Activated CD8-positive, alpha-beta memory T cell treated with anti-CD3 and anti-CD28 coated beads for 36 hours (primary cell): ENCODE measurements at regions not wholly inside any gene's neighbourhood (a gene's known extent, or its start where the extent isn't known, plus 50 kb on each side); places are given as distances from the start of the nearest gene placed in this dataset.

Source experiments
- CTCF ChIA-PET: fragments of 350-600 bp; sonication (Branson Sonifier 250); formaldehyde crosslinking; loops from one replicate; lab custom pipeline; 2021; ENCODE audit warnings: antibody characterized with exemption; lab: Charles Lee
- POLR2A ChIA-PET: fragments of 350-600 bp; sonication (Branson Sonifier 250); formaldehyde crosslinking; loops from one replicate; lab custom pipeline; 2021; ENCODE audit warnings: antibody characterized with exemption; lab: Charles Lee

DNA sequence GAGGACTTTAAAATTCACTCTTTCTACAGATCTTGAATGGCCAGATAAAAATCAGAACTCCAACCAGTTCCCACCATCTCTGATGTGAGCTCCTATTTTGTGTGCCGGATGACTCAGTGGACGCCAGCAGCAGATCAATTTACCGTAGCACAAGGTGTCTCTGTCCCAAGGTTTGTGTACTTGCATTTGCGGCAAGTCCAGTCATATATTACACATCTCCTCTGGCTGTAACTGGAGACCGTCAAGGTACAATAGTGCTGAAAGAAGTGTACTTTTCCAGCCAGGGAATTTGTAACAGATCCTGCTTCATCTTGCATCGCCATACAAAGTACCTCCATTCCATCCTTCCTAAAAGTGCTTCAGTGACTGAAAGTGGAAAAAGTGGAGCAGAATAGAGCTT is 108.2 kb upstream of the SORBS2 start:
- POLR2A ChIA-PET, result no interaction called here
- CTCF ChIA-PET, result no interaction called here

DNA sequence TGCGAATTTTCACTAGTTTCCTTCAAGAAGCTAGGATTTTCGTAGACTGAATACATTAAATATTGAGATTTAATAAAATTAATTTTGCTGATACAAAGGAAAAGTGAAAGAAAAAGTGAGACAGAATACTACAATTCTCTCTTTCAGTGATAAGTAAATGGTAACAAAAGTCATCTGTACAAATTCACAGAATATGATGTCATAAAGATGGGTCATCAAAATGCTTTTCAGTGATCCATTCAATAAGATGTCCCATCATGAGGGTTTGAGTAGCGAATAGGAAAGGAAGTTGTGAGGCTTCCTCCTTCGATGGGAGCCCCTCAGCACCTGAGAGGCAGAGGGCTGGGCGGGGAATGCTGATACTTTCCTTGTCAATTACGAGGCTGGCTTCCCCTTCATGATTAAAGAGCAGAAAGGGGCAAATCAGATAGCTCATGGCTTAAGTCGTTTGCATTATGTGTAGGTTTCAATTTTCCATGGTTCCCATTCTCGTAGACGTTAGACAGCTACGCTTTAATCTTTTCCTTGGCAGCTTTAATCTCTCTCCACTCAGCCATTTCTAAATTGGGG is 108.8 kb upstream of the SORBS2 start:
- CTCF ChIA-PET, result no interaction called here
- POLR2A ChIA-PET, result no interaction called here

DNA sequence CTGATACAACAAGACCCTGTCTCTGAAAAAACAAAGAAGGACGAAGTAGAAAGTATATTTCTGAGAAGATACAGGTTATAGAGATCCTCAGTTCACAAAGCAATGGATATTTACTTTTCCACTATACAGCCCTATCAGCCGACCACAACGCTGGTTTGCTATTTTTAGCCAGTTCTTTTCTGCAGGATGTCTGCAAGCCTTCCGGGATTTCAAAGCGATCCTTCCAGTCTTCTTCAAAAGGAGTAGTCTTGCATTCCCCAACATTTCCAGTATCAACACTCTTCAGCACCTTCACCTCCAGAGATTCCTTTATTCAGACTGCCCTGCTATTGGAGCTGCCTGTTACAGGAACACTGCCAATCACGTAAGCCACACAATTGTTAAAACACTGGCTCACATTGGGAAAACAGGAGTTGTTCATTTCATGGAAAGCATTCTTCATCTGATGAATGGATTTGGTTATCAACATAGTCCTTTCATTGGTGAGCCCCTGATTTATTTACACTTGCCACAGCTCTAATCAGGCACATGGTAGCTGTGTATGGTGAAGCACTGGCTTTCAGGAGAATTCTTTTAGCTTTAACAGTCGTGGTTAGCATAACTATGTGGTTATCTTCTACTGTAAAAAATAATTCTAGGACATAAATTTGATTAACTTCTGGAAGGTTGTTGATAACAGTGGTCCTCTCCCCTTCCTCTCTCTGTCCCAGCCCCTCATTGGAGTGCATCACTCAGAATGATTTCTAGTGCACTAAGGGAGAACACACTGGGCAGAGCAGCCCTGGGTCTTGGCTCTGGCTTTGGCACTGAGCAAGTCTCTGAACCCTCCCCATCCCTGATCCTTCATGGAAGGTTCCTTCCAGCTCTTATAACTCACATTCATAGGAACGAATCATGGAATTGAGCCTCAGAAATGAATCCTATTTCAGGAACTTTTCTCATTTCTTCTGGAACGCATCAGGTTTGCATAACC is 109.9 kb upstream of the SORBS2 start:
- POLR2A ChIA-PET, result no interaction called here
- CTCF ChIA-PET, result no interaction called here

DNA sequence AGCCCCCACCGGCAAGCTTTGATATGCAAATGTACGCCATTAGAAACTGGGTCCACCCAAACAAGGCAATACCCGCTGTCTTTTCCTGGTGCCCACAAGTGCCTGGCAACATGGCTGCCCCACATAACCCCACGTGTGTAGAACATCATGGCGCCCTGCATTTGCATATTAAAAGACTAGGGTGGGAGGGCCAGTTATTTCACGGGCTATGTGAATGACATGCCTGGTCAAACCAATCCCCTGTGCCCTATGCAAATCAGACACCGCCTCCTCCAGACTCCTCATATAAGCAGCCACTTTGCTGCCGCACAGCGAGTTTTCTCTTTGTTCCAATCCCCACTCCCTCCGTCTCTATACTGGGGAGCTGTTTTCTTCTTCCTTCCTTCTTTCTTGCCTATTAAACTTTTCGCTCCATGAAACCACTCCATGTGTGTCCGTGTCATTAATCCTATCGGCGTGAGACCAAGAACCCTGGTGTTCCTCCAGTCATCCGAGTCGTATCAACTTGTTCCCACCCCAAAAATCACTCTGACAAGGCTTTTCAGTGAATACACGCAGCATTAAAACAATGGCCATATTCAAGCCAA is 112.6 kb upstream of the SORBS2 start:
- ChIA-PET CTCF (no interaction called here), POLR2A (no interaction called here)

DNA sequence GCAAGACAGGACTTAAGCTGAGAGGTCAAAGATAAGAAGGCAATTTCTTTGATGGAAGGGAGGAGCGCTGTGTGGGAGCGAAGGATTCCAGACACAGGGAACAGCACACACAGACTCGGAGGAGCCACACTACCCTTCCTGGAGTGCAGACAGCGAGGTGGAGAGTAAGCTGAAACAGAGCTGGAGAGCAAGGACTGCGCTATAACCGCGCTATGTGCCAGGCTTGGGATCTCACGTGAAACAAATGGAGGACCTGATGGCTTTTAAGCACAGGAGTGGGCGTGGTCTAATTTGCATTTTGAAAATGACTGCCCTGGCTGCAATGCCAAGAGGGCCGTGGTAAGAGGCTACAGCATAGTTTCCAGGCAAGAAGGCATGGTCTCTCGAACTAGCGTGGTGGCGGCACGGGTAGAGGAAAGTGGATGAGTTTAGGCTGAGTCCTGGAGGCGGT is 113.9 kb upstream of the SORBS2 start:
- POLR2A ChIA-PET, result no interaction called here
- CTCF ChIA-PET, result no interaction called here

DNA sequence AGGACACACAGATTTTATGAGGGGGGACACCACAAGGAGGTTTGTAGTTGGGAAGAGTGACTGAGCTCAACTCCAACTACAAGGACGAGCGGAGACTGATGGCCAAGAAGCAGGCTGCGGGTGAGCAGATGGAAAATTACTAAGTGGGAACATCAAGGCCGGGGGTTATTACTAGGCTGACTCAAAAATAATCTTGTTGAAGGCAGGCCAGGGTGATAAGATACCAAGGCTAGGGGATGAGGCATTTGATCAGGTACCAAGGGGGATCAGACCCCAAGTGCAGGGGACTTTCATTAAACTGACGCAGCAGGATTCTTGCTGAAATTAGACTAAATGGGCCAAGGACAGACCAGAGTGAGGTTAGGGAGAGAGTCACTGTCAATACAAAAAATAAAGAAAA is 119.4 kb upstream of the SORBS2 start:
- ChIA-PET CTCF (no interaction called here), POLR2A (no interaction called here)

DNA sequence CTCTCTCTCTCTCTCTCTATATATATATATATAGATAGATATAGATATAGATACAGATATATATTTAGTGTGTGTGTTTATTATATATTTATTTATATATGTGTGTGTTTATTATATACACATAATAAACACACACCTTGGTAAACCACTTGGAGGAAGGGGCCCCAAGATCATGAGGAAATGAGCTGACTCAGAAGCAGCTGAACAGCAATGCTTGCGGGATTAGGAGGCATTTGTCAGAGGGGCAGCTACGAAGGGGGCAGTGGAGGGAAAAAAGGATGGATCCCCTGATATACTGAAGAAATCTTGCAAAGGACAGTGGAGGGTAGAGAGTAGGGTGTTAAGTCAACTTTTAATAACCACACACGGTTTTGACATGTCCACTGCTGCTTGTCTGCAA is 120.0 kb upstream of the SORBS2 start:
- POLR2A ChIA-PET, result no interaction called here

DNA sequence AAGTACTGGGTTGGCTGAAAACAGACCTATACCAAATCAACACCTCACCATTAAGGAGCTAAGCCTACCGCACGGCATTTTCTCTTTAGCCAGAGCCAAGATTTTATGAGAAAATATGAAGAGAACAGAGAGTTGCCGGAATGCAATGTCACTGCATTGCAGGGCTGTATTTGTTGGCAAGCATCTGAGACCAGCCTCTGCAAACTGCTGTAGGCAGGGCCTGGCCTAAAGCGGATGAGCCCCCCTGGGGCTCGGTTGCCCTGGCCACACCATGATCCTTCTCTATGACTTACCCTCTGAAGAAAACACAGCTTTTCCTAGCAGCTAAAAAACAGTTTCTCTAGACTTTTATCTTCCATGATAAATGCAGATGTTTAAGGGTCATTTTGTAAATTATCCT is 120.5 kb upstream of the SORBS2 start:
- ChIA-PET CTCF (interaction anchor here (0.7 kb wide), 1 partner anchor 16 kb away, joined by 3 read pairs; no protein-coding TSS in a partner anchor), POLR2A (no interaction called here)

More for the DNA sequence above, 120.0 kb upstream of the SORBS2 start:
- CTCF ChIA-PET, result no interaction called here

DNA sequence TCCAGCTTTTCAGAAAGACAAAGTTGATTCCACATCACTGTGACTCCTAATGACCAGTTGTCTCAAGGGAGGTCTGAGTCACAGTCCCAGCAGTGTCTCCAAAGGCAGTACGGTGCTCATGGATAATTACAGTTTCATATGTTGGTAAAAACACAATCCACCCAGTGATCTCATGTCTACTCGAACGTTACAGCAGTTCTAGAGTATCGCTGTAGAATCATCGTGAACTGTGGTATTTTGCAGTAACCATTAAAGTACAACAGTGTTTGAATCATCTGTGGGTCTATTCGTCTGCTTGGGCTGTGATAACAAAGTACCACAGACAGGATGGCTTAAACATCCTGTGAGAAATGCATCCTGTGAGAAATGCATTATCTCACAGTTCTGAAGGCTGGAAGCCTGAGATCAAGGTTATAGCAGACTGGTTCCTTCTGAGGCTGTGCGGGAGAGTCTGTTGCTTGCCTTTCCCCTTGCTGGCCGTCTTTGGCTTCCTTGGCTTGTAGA is 121.1 kb upstream of the SORBS2 start:
- CTCF ChIA-PET, result interaction anchor here (0.7 kb wide), 1 partner anchor 15 kb away, joined by 3 read pairs; no protein-coding TSS in a partner anchor
- POLR2A ChIA-PET, result no interaction called here

DNA sequence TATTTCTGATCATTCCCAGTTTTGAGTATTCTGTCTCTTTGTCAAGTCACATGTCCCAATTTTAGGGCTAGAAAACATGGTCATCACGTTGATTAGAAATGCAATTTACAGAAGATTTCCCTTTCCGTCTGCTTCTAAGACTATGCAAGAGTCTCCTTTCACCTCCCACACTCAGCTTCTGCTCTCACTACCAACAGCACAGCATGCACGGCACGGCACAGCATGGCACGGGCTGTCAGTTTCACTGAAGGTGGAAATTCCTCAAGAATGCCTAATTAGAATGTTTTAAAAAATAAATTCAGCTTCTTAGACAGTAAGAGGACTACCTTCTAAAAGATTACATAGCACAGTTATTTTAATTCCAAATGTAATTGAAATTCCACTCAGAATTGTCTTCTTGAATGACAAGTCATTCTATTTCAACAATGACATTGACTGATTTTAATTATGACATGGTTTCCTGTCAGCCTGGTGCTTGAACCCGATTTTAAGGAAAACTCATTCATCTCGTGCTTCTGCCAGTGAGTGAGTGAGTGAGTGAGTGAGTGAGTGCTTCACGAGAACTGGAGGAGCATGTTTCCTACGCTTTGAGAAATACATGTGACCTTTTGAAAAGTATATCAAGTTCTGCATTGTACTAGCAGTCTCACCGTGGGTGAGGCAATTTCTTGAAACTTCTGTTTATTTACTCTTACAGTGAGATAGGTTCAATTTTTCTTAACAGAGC is 124.8 kb upstream of the SORBS2 start:
- POLR2A ChIA-PET, result no interaction called here

DNA sequence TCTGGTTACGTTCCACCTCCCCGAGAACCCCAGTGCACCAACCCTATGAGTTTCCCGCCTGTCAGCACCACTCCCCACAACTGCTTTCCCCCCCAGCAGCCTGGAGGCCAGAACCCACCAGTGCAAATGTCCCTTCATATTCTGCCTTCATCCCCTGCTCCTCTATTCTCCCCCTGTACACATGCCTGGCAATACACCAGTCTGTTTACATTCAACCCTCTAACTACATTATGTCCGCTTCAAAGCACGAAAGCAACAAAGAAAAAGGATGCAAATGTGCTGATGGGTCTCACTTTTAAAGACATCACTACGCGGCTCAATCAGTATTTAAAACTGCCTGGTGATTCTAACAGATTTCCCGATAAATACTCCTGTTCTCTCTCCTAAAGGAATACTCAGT is 126.7 kb upstream of the SORBS2 start:
- POLR2A ChIA-PET, result no interaction called here
- CTCF ChIA-PET, result no interaction called here

More for the DNA sequence above, 124.8 kb upstream of the SORBS2 start:
- CTCF ChIA-PET, result no interaction called here

DNA sequence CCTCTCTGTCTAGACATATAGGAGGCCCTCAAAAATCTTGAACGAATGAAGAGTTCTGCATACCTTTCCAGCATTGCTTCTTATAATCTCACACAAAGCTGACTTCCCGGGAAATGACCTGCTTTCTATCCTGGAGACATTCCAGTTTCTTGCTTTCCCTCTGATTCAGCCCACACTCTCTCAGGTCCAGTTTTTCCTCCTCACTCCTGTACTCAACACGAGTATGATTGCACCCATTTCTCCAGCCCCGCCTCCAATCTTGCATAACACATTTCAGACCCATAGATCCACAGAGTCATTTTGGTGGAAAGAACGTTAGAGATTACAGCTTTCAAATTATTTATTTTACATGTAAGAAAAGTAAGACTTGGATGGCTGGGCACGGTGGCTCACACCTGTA is 127.5 kb upstream of the TLR3 start:
- ChIA-PET POLR2A (no interaction called here), CTCF (no interaction called here)

DNA sequence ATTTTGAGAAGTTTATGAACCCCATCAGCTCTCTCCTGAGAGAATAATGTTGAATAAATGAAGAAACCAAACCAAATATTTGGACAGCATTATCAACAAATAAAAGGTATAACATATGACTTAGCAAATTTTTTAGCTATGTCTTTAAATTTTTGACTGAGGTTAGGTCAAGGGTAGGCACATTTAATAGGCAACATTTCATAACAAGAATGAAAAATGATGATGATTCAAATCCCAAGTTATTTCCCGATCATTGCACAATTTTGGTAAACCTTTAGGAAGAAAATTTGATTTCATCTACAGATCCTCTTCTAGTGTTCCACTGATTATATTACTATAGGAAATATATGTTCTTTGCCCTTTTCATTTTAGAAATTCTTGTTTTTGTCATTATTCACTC is 123.7 kb upstream of the TLR3 start:
- ChIA-PET POLR2A (no interaction called here), CTCF (no interaction called here)

DNA sequence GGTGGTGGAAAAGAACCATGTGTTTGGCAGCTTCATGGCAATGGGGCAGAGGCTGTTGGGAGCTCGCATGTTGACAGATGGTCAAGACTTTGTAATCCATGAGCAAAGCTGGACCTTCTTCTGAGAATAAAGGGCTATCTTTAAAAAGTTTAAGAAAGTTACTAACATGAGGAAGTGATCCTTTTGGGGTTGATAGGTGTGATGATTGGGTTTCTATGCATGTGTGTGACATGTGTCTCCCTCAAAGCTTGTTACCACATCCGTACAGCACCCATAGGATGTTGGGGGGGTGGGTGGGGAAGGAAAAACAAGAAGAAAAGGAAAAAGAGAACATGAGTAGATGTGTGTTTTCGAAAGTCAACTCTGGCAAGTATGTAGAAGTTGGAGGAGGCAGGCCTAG is 123.0 kb upstream of the TLR3 start:
- POLR2A ChIA-PET, result no interaction called here
- CTCF ChIA-PET, result no interaction called here

DNA sequence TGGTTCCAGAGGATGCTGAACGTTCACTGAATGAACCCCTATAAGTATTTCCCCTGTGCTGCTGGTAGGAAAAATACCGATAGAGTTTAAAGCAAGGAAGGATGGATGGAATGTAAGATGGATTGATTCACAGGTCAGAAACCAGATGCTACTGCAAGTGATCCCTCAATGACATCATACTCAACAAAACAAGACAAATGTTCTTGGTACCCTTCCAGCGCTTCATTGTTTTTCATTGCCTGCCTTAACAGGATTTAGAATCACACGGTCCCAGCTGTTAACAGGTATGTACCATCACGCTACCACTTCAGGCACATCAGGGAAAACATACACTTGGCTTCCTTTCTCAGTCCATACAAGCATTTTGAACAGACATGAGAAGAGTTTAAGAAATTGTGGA is 118.1 kb upstream of the TLR3 start:
- POLR2A ChIA-PET, result no interaction called here
- CTCF ChIA-PET, result no interaction called here

DNA sequence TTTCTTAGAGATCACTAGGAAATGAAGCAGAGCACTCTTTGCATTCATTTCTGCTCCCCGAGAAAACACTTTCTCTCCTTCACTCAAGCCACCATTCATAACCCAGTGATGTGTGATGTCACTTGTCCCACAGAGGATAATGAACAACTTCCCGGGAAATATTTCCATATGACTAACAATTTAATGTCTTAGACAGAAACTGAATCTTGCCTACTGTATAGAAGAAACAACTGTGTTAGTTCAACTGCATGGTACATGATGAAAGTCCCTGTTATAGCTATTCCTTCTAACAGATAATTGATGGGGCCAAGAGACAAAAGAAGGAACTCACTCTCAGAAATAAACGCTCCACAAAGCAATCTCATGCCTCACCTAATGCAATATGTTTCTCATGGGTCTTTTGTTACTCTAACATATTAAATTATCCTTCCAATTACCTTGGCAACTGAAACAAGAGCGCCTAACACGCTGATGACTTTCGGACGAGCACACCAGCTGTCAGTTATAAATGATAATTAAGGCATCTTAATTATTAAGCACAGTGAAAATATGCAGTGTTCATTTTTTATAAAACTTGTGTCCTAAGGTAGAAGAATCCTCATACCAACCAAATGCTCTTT is 113.7 kb upstream of the TLR3 start:
- POLR2A ChIA-PET, result no interaction called here
- CTCF ChIA-PET, result no interaction called here

DNA sequence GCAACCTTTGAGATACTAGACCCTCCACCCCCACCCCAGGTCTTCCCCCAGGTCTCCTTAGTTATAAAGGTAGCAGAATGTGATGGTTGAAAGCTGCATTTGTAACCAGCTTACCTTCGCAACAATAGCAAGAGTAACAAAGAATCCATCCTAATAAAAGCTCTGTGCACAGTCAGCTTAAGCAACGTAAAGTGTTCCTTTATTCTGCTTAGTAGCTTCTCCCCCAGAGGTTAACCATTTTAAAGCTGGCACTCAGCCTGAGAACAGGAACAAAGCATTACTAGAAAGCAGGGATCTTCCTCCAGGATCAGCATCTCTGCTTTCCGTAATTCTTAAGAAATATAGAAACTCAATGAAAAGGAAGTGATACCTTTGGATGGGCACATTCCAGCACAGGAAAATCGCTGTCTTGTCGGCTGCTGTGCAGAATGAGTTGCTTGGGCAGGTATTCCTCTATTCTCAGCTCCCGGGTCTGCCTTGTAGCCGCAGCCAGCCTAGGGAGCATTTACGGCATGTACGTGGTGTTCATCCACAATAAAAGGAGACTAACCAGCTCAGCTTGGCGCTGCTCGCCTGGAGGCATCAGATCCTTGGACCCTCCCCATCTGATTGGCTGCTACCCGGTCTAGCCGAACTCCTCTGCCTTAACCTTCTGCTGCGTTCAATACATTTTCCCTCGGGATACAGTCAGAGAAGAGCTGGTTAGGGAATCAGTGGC is 113.0 kb upstream of the TLR3 start:
- POLR2A ChIA-PET, result no interaction called here
- CTCF ChIA-PET, result no interaction called here

DNA sequence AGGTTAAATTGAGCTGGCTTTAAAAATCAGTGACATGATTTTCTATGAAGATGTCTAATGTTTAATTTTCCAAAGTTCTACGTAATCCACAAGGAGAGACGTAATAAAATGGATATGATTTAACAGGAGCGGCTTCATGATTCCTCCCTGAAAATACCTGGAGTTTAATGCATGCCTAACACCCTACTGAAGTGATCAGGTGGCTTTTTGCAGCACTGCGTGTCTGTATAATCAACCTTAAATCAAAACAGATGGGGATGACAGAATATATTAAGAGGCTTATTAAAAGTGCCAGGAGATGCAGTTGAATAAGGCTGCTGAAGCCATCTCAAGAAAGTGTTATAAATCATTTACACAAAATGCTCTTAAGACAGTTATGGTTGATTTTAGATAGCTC is 112.4 kb upstream of the TLR3 start:
- ChIA-PET CTCF (no interaction called here), POLR2A (no interaction called here)
